Prostate gland (tissue), 2 donors: ENCODE measurements at regions not wholly inside any gene's neighbourhood (a gene's known extent, or its start where the extent isn't known, plus 50 kb on each side); places are given as distances from the start of the nearest gene placed in this dataset.

Experiments
- POLR2A ChIP-seq: fragments of 450-650 bp; IDR thresholded peaks from one replicate; pipeline ENCODE4 v1.6.1; 2016; ENCODE audit warnings: antibody characterized with exemption, mild to moderate bottlenecking
- POLR2AphosphoS5 ChIP-seq: sonication (generic); formaldehyde crosslinking; IDR thresholded peaks from one replicate; pipeline ENCODE4 v1.6.1; 2017; ENCODE audit warnings: antibody characterized with exemption
- TF ChIP-seq, protein P1 (sequence below), 4 experiments: fragments of 200-600 bp in 2 of 4; fragments of 450-650 bp in 2 of 4; sonication (generic) in 2 of 4; IDR thresholded peaks; 1 replicate in 3 of 4; 2 replicates in 1 of 4; pipeline ENCODE4 v1.5.1; 2016 to 2019; ENCODE audit warnings: antibody characterized with exemption in 4 of 4, mild to moderate bottlenecking in 2 of 4, moderate library complexity in 2 of 4

- TF ChIP-seq, protein P1, sequence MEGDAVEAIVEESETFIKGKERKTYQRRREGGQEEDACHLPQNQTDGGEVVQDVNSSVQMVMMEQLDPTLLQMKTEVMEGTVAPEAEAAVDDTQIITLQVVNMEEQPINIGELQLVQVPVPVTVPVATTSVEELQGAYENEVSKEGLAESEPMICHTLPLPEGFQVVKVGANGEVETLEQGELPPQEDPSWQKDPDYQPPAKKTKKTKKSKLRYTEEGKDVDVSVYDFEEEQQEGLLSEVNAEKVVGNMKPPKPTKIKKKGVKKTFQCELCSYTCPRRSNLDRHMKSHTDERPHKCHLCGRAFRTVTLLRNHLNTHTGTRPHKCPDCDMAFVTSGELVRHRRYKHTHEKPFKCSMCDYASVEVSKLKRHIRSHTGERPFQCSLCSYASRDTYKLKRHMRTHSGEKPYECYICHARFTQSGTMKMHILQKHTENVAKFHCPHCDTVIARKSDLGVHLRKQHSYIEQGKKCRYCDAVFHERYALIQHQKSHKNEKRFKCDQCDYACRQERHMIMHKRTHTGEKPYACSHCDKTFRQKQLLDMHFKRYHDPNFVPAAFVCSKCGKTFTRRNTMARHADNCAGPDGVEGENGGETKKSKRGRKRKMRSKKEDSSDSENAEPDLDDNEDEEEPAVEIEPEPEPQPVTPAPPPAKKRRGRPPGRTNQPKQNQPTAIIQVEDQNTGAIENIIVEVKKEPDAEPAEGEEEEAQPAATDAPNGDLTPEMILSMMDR (IDR thresholded peaks at IDR 0.05), result no peak
- TF ChIP-seq POLR2A, result no peak
- no peak for TF ChIP-seq POLR2AphosphoS5
Measured at GRCh38 chr13:23069566-23069965, 111.2 kb upstream of the SGCG start.
